NCI-H2029 treated with DMSO at 0.1 percent for 48 hours (cell line): ENCODE measurements at regions not wholly inside any gene's neighbourhood (a gene's known extent, or its start where the extent isn't known, plus 50 kb on each side); places are given as distances from the start of the nearest gene placed in this dataset.
"Not testable (repeated sequence)": the region's sequence is repeated elsewhere in the genome, so short reads cannot be mapped to it uniquely, and the experiment has no call there.

Source experiments
- DNase-seq: peaks from one replicate; lab custom pipeline; 2025; lab: John Stamatoyannopoulos, UW

GRCh38 chr9:117938896-117939295 lies 234.7 kb downstream of the TLR4 start:
- DNase-seq: no peak

DNA sequence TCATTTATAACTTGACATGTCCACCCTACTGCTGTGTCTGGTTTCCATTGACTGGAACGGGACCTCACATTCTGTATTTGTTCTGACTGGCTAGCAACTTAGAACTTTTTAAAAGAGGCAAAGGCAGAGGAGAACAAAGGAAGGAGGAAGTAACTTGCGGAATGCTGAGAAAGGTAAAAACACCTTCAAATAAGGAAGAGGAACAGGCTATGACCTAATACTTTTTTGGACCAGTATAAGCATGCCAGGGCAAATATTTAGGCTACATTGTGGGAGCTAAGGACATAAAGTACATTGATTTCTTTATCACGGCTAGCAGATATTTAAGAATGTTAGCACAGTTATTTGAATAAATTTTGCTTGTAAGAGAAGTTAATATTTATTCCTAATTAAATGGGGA lies 240.5 kb downstream of the TLR4 start:
- DNase-seq: not testable (repeated sequence)

DNA sequence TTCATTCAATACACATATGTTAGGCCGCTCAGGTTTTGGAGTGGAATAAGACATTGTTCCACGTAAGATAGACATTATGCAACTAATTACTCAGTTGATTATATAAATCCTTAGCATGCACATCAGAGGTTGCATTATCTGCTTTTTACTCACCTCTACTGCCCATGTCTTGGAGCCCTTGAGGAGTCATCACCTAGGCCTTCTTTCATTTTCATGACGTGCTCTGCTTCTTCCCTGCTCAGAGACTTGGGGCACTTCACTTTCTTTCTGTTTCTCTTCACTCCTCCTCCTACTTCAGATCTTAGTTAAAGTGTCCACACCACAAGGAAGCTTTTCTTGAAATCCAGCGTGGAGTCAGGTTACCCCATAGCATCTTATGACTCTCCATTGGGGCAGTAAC lies 241.1 kb downstream of the TLR4 start:
- DNase-seq: no peak

DNA sequence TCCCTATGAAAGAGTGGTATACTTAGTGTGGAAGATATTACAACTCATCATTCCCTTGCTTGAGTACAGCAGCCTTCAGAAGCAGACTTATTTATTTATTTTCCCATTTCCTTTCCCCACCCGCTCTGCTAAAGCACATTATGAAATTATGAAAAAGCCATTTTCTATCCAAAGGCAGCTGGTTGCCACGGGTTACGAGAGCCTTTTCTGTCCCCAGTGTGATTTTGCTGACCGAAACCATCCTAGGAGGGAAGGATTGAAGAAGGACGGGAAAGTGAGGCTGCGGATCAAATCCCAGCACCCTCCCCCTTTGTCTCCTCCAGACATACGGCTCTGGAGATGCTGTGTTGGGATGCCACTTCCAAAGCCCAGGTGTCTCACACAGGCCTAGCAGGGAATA lies 246.9 kb downstream of the TLR4 start:
- DNase-seq: no peak

- DNase-seq: no peak
Observed at GRCh38 chr9:117952581-117952980, 248.4 kb downstream of the TLR4 start.

GRCh38 chr9:117957267-117957666 lies 253.1 kb downstream of the TLR4 start:
- DNase-seq: peak; percentile 49

- no peak for DNase-seq
Observed at GRCh38 chr9:117958726-117959125, 254.5 kb downstream of the TLR4 start.

DNA sequence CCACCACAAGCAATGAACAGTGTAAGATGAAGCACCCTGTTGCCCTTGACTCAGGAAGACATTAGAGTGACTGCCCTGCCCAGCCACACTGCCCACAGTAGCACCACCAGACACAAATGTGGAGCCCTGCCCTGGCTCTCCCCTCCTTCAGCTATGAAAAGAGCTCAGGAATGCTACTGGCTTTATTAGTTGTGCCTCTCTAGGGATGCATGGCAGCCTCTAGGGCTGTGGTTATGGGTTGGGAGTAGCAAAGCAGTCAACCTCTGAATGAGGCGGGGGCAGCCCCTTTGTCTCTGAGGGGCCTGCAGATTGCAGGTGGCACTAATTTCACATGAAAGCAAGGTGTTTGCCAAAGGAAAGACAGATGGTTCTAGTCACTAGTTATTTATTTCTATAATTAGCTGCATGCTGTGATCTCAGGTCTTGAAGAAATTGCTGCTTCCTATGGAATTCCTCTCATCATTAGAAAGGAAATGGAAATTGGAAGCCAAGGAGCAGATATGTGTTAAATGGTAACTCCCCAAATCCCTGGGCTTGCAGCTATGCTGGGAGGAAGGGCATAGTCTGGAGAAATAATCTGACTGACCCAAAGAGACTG lies 259.4 kb downstream of the TLR4 start:
- DNase-seq: no peak

- no peak for DNase-seq
Observed at GRCh38 chr9:117970276-117971050, 266.3 kb downstream of the TLR4 start.

- DNase-seq: no peak
Observed at GRCh38 chr9:117974108-117974507, 269.9 kb downstream of the TLR4 start.

DNA sequence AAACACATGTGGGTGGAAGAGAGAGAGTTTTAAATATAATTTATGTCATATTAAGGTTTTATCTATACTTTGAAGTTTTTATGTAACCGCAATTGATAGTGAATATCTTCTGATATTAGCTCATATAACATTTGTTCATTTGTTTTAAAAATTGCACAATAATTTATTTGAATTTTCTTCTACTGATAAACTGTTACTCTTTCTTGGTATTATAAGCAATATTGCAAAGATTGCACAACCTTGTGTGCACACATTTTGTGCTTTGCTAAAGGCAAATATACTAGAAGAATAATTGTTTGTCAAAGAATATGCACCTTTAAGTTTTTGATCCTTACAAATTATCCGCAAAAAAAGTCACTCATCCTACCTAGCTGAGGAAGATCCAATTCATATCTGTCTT lies 275.7 kb downstream of the TLR4 start:
- no peak for DNase-seq

GRCh38 chr9:117987945-117988344 lies 283.7 kb downstream of the TLR4 start:
- no peak for DNase-seq

DNA sequence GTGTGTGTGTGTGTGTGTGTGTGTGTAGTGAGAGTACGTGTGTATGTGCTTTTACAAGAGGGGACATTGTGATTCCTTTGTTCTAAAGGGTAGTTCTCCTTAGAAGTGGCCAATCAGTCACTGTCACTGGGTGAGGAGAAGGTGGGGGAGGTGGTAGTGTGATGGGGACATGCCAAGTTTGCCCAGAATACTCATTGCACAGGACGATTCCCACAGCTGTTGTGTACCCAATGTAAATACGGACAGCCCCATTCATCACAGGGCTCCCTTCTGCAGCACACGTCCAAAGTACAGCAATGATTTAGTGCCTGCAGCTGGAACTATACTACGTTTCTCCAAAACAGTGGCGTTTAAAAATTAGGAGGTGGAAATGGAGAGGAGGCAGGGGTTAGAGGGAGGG lies 287.8 kb downstream of the TLR4 start:
- peak; percentile 92 for DNase-seq

DNA sequence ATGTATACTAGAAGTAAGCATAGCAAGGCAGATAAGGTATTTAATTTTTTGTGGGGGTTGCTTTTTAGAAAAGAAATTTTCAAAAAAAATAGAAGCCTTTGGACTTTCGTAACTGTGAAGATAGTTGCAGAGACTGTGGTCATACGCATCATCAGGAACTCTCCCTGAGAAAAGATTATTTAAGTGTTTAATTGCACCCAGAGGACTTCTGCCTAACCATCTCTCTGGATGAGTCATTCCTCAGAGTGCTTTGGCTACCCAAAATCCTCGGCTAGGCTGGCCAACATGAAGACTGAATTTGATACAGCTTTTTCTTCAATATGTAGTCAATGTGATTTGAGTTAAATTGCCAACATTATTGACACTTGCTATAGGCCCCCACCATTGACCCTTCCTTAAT lies 296.4 kb downstream of the TLR4 start:
- no peak for DNase-seq

DNA sequence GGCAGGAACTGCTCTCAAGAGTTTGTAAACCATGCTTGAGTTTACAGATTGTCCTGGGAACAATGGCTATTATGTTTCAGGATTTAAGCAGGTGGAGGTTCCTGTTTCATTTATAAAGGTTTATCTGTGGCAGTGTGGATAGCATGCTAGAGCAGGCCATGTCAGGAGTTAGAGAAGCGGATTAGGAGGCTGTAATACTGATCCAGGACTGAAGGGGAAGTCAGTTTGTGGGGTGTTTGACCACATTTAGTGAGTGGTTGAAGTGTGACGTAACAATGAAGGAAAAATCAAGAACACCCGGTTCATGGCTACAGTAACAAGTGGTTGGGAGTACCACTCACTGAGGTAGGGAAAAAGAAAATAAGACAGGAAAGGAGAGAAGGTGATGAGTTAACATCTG lies 299.0 kb downstream of the TLR4 start:
- no peak for DNase-seq

- DNase-seq: no peak
Observed at GRCh38 chr9:118008246-118008645, 304.0 kb downstream of the TLR4 start.

GRCh38 chr9:118009614-118010013 lies 305.4 kb downstream of the TLR4 start:
- no peak for DNase-seq

DNA sequence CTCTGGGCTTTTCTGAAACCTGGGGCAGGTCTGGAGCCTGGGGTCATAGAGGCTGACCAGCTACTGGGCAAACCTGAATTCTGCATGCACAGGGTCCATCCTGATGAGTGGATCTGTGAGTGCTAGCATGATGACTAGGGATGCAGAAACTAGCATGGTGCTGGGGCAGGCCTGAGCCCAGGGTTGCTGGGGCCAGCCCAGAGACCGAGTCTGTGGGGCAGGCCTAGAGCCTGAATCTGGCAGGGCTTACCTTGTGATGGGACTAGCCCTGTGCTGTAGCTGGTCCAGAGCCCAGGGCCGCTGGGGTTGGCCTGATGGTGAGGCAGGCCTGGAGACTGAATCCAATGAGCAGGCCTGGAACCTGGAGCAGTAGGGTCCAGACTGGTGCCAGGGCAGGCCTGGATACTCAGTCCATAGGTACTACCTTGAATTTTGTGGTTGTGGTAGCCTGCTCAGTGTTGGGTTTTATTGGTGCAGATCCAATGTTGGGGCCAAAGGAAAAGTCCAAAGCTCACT lies 313.5 kb downstream of the TLR4 start:
- DNase-seq: no peak

DNA sequence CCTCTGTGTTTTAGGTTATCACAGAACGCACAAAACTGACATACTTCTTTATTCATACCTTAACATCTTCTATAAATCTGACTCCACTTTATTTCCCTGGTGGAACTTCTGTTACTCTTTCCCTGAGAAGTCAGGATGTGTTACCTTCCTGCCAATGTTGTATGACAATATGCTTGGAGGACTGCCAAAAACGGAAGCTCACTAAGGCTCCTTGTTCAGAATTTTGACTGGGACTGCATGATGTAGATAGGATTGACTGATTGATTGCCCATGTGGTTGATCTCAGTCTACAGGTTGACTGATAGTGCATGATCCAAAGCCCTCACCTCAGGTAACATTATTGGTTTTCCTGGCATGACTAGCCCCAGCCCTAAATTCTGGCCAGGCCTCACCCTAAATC lies 319.4 kb downstream of the TLR4 start:
- DNase-seq: no peak

- DNase-seq: no peak
Observed at GRCh38 chr9:118028225-118028624, 324.0 kb downstream of the TLR4 start.

GRCh38 chr9:118029425-118029824 lies 325.2 kb downstream of the TLR4 start:
- DNase-seq: no peak

DNA sequence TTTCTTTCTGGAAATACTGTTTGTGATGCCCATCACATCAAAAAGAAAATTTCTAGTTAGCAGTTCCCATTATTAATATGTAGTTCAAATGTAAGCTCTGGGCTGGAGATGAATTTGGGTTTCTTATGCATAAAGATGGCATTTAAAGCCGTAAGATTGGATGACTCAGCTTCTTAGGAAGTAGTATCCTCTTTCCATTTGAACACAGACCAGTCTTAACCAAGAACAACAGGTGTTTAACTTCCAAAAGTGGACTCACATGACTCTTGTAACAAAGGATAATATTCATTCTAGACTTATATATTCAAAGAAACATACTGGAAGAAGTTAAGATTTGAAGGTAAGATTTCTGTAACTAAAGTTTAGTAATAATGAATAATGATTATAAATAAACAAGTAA lies 330.5 kb downstream of the TLR4 start:
- no peak for DNase-seq

DNA sequence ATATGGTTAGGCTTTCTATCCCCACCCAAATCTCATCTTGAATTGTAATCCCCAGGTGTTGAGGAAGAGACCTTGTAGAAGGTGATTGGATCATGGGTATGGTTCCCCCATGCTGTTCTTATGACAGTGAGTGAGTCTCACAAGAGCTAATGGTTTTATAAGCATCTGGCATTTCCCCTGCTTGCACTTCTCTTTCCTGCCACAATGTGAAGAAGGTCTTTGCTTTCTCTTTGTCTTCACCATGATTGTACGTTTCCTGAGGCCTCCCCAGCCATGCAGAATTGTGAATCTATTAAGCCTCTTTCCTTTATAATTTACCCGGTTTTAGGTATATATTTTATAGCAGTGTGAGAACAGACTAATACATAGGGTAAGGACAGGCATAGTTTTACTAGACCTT lies 334.5 kb downstream of the TLR4 start:
- DNase-seq: no peak

DNA sequence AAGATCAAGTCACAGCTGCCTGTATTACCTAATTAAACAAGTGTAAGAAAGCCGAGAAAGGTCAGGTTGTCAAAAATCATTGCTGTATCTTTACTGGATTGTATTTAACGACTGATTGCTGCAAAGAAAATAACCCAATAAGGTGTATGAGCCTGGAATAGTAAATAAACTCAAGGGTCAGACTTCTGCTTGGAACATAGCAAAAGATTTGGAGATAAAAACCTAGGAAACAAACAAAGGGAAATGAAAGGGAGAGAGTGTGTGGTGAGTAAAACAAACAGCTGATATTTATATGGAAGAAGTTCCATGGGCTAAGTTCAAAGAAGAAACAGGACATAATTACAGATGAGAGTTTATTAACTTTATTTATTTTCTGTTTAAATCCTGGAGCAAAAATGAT lies 354.0 kb downstream of the TLR4 start:
- DNase-seq: no peak
